Panc1 (cell line): ENCODE measurements at regions not wholly inside any gene's neighbourhood (a gene's known extent, or its start where the extent isn't known, plus 50 kb on each side); places are given as distances from the start of the nearest gene placed in this dataset.

ENCODE experiments used
- ATAC-seq: fragments of 200-7000 bp; cut with Tn5 transposase; 2 replicates; pipeline ENCODE4 v1.9.1; 2020; ENCODE audit warnings: mild to moderate bottlenecking, moderate library complexity
- BruUV-seq: library from RNA; stranded (reverse); fragments of 400-500 nt; replicated peaks from 2 replicates; lab custom pipeline; 2021; lab: Mats Ljungman, UMichigan
- CTCF ChIA-PET: fragments of 300-600 bp; sonication (Branson Sonifier 250); formaldehyde crosslinking; loops from one replicate; lab custom pipeline; 2022; ENCODE audit warnings: antibody characterized with exemption; lab: Charles Lee
- POLR2A ChIA-PET: fragments of 300-600 bp; sonication (Branson Sonifier 250); formaldehyde crosslinking; loops from one replicate; lab custom pipeline; 2022; ENCODE audit warnings: antibody characterized with exemption; lab: Charles Lee
- DNase-seq: peaks from one replicate; pipeline ENCODE4 v3.0.0-alpha.2; 2010; ENCODE audit warnings: low read depth, low spot score
- H3K27ac ChIP-seq: 2 replicates; pipeline ENCODE4 v1.5.1; 2011; ENCODE audit warnings: mild to moderate bottlenecking, low read length, inconsistent platforms
- H3K27me3 ChIP-seq: fragments of 200-500 bp; sonication (Bioruptor generic); 2 replicates; pipeline ENCODE4 v1.6.0; 2014; ENCODE audit warnings: low read length, inconsistent platforms; ENCODE audit not compliant: control insufficient read depth, insufficient read depth
- H3K36me3 ChIP-seq: fragments of 200-500 bp; sonication (Bioruptor generic); 2 replicates; pipeline ENCODE4 v1.5.1; 2014; ENCODE audit warnings: inconsistent platforms, mild to moderate bottlenecking, low read length, moderate library complexity; ENCODE audit not compliant: control insufficient read depth, insufficient read depth
- H3K4me1 ChIP-seq: 2 replicates; pipeline ENCODE4 v1.5.1; 2011; ENCODE audit warnings: inconsistent platforms, mild to moderate bottlenecking, low read length, moderate library complexity; ENCODE audit not compliant: control insufficient read depth, insufficient read depth
- H3K4me3 ChIP-seq, 2 experiments: 2 replicates each; pipeline ENCODE4 v1.5.1; 2011 to 2012; ENCODE audit warnings: low read depth in 2 of 2, low read length in 2 of 2, mild to moderate bottlenecking in 2 of 2, inconsistent platforms in 1 of 2, moderate library complexity in 1 of 2
- H3K9me3 ChIP-seq: fragments of 200-500 bp; sonication (Bioruptor generic); 2 replicates; pipeline ENCODE4 v1.5.1; 2014; ENCODE audit warnings: low read depth, mild to moderate bottlenecking, inconsistent platforms, low read length, moderate library complexity; ENCODE audit not compliant: control insufficient read depth, insufficient read depth
- CTCF ChIP-seq: fragments of 450-650 bp; IDR thresholded peaks from 2 replicates; pipeline ENCODE4 v1.5.1; 2017; ENCODE audit warnings: mild to moderate bottlenecking
- POLR2AphosphoS5 ChIP-seq: IDR thresholded peaks from 2 replicates; pipeline ENCODE4 v1.6.1; 2012; ENCODE audit warnings: mild to moderate bottlenecking, low read depth, low read length, moderate library complexity
- REST ChIP-seq, 2 experiments: IDR thresholded peaks; 2 replicates each; pipeline ENCODE4 v1.6.1; 2011 to 2012; ENCODE audit warnings: low read depth in 2 of 2, control low read depth in 1 of 2, low read length in 1 of 2, mild to moderate bottlenecking in 1 of 2, moderate library complexity in 1 of 2; ENCODE audit not compliant: insufficient read depth in 1 of 2
- SIN3A ChIP-seq: IDR thresholded peaks from 2 replicates; pipeline ENCODE4 v1.6.1; 2012; ENCODE audit warnings: low read depth, mild to moderate bottlenecking, low read length, moderate library complexity, borderline replicate concordance; ENCODE audit not compliant: insufficient read depth
- TCF7L2 ChIP-seq: IDR thresholded peaks from 2 replicates; pipeline ENCODE4 v1.6.1; 2011; ENCODE audit warnings: mild to moderate bottlenecking, low read depth, low read length, inconsistent platforms
- in situ Hi-C: cut with HindIII; loops from 2 replicates; pipeline ENCODE4 v1.10.0; 2016; ENCODE audit warnings: low sequenced_read_pairs, low pct_unique_long_range_greater_than_20kb
- intact Hi-C: fragments of 100-400 bp; cut with micrococcal nuclease; formaldehyde crosslinking; loops from one replicate; pipeline ENCODE4 v1.10.0; 2022; ENCODE audit not compliant: unreplicated experiment

- intact Hi-C loops, result no loop called here
- Histone ChIP-seq H3K27me3 (no peaks in the 10 kb centered on the region), H3K36me3 (no peaks in the 10 kb centered on the region), H3K27ac (0 out of 2 replicates have a peak overlapping the region, but pooled peaks have one; percentile 6), H3K4me3 (no peak overlapping the region), H3K4me1 (no peaks in the 10 kb centered on the region), H3K9me3 (0 out of 2 replicates have a peak, but pooled peaks cover 6% of the 10 kb centered on the region)
- ChIA-PET POLR2A (no interaction called here), CTCF (no interaction called here)
- TF ChIP-seq POLR2AphosphoS5 (no peak), SIN3A (no peak), CTCF (no peak), REST (IDR thresholded peaks at IDR 0.05; ENCODE audit: insufficient read depth in 1 of 2, low read depth in 2 of 2, low read length in 1 of 2) (no peak), TCF7L2 (no peak)
- DNase-seq (no peak), ATAC-seq (no peak)
- no TSS peak for BruUV-seq
- in situ Hi-C loops, result no loop called here
These were observed 398.8 kb downstream of the TGFB2 start for GRCh38 chr1:218743861-218744505.

GRCh38 chr1:218748071-218748470 lies 402.9 kb downstream of the TGFB2 start:
- no peaks in the 10 kb centered on the region for H3K27me3 ChIP-seq
- no peaks in the 10 kb centered on the region for H3K36me3 ChIP-seq
- DNase-seq (no peak), ATAC-seq (no peak)
- no peak overlapping the region for H3K27ac ChIP-seq
- 0 out of 2 replicates have a peak, but pooled peaks cover 6% of the 10 kb centered on the region for H3K9me3 ChIP-seq
- H3K4me1 ChIP-seq, result no peaks in the 10 kb centered on the region
- no TSS peak for BruUV-seq
- H3K4me3 ChIP-seq, result no peak overlapping the region
- POLR2A ChIA-PET, result no interaction called here
- CTCF ChIA-PET, result no interaction called here
- in situ Hi-C loops, result no loop called here
- intact Hi-C loops, result no loop called here
- TF ChIP-seq POLR2AphosphoS5 (no peak), SIN3A (no peak), REST (IDR thresholded peaks at IDR 0.05; ENCODE audit: insufficient read depth in 1 of 2, low read depth in 2 of 2, low read length in 1 of 2) (no peak), TCF7L2 (no peak)
